Colonic mucosa (tissue), 4 donors: ENCODE measurements at regions not wholly inside any gene's neighbourhood (a gene's known extent, or its start where the extent isn't known, plus 50 kb on each side); places are given as distances from the start of the nearest gene placed in this dataset.

Source experiments
- DNase-seq: peaks from one replicate; pipeline ENCODE4 v3.0.0-alpha.2; 2020
- H3K27ac ChIP-seq: fragments of 200-600 bp; one replicate; pipeline ENCODE4 v1.8.0; 2021
- H3K27me3 ChIP-seq: fragments of 200-600 bp; one replicate; pipeline ENCODE4 v1.8.0; 2021
- H3K36me3 ChIP-seq: fragments of 200-600 bp; one replicate; pipeline ENCODE4 v1.8.0; 2021
- H3K4me1 ChIP-seq: fragments of 200-600 bp; one replicate; pipeline ENCODE4 v1.8.0; 2021; ENCODE audit warnings: mild to moderate bottlenecking
- H3K4me3 ChIP-seq: fragments of 200-600 bp; one replicate; pipeline ENCODE4 v1.8.0; 2021
- H3K9ac ChIP-seq, 2 donors: one replicate each; pipeline ENCODE4 v1.7.0; 2013; ENCODE audit warnings: control low read depth in 2 of 2, low read depth in 2 of 2, low read length in 2 of 2
- H3K9me3 ChIP-seq: fragments of 200-600 bp; one replicate; pipeline ENCODE4 v1.8.0; 2021
- CTCF ChIP-seq: fragments of 200-600 bp; IDR thresholded peaks from one replicate; pipeline ENCODE4 v1.8.0; 2022; ENCODE audit warnings: antibody characterized with exemption, mild to moderate bottlenecking
- intact Hi-C: fragments of 100-400 bp; cut with DNase I; formaldehyde crosslinking; loops from one replicate; pipeline ENCODE4 v1.14.1; 2022
- donor health status: healthy.
- donor health status: DM: no; HTN: no; CAD: no.
- donor health status: DM: no; HTN: no; CAD: no.

GRCh38 chr10:78335691-78336401, 302.2 kb downstream of the RPS24 start:
- no peaks in the 10 kb centered on the region for H3K9me3 ChIP-seq
- H3K36me3 ChIP-seq: no peaks in the 10 kb centered on the region
- H3K4me3 ChIP-seq: no peak overlapping the region
- H3K27me3 ChIP-seq: no peaks in the 10 kb centered on the region
- TF ChIP-seq CTCF: no peak
- H3K4me1 ChIP-seq: no peaks in the 10 kb centered on the region
- peak; percentile 14 for DNase-seq
- H3K27ac ChIP-seq: no peak overlapping the region
- no peak overlapping the region for H3K9ac ChIP-seq
- intact Hi-C loops: no loop called here

- no peak overlapping the region for H3K27ac ChIP-seq
- intact Hi-C loops: no loop called here
- peak; percentile 18 for DNase-seq
Measured at GRCh38 chr10:78336402-78336791, 302.7 kb downstream of the RPS24 start.

GRCh38 chr10:78337016-78337415, 303.4 kb downstream of the RPS24 start:
- Histone ChIP-seq H3K9ac (no peak overlapping the region), H3K27ac (no peak overlapping the region), H3K4me3 (no peak overlapping the region), H3K4me1 (no peaks in the 10 kb centered on the region), H3K27me3 (no peaks in the 10 kb centered on the region), H3K36me3 (no peaks in the 10 kb centered on the region), H3K9me3 (no peaks in the 10 kb centered on the region)
- TF ChIP-seq CTCF: no peak
- intact Hi-C loops: no loop called here
- DNase-seq: no peak

More at GRCh38 chr10:78336402-78336791, 302.7 kb downstream of the RPS24 start:
- Histone ChIP-seq H3K9me3 (no peaks in the 10 kb centered on the region), H3K4me1 (no peaks in the 10 kb centered on the region), H3K9ac (no peak overlapping the region), H3K4me3 (no peak overlapping the region), H3K27me3 (no peaks in the 10 kb centered on the region), H3K36me3 (no peaks in the 10 kb centered on the region)
- no peak for TF ChIP-seq CTCF

GRCh38 chr10:78337646-78338391, 304.2 kb downstream of the RPS24 start:
- intact Hi-C loops: no loop called here
- no peaks in the 10 kb centered on the region for H3K9me3 ChIP-seq
- no peak overlapping the region for H3K4me3 ChIP-seq
- no peak overlapping the region for H3K9ac ChIP-seq
- no peaks in the 10 kb centered on the region for H3K4me1 ChIP-seq
- H3K27me3 ChIP-seq: no peaks in the 10 kb centered on the region
- peak; percentile 15 for DNase-seq
- no peak for TF ChIP-seq CTCF
- H3K27ac ChIP-seq: no peak overlapping the region
- no peaks in the 10 kb centered on the region for H3K36me3 ChIP-seq

- Histone ChIP-seq H3K9me3 (no peaks in the 10 kb centered on the region), H3K4me1 (no peaks in the 10 kb centered on the region), H3K36me3 (no peaks in the 10 kb centered on the region), H3K9ac (no peak overlapping the region), H3K27ac (no peak overlapping the region), H3K4me3 (no peak overlapping the region), H3K27me3 (no peaks in the 10 kb centered on the region)
- no peak for TF ChIP-seq CTCF
- intact Hi-C loops: no loop called here
- peak; percentile 4 for DNase-seq
Measured at GRCh38 chr10:78338717-78339116, 305.1 kb downstream of the RPS24 start.
